ENCODE measurements at regions not wholly inside any gene's neighbourhood (a gene's known extent, or its start where the extent isn't known, plus 50 kb on each side); places are given as distances from the start of the nearest gene placed in this dataset.
A peak's percentile ranks its signal among the peaks of the same experiment; 100 is the strongest.

- DNase-seq (ENCODE audit: low spot score), result no peak
Measured at GRCh38 chr22:34055525-34056200, 135.4 kb upstream of the LARGE1 start.

- no peak for DNase-seq (ENCODE audit: low spot score)
Measured at GRCh38 chr22:34057726-34058125, 137.4 kb upstream of the LARGE1 start.

- no peak for DNase-seq (ENCODE audit: low spot score)
Measured at GRCh38 chr22:34064696-34065095, 144.4 kb upstream of the LARGE1 start.

GRCh38 chr22:34067031-34067430 is 146.8 kb upstream of the LARGE1 start:
- DNase-seq (ENCODE audit: low spot score), result no peak

DNA sequence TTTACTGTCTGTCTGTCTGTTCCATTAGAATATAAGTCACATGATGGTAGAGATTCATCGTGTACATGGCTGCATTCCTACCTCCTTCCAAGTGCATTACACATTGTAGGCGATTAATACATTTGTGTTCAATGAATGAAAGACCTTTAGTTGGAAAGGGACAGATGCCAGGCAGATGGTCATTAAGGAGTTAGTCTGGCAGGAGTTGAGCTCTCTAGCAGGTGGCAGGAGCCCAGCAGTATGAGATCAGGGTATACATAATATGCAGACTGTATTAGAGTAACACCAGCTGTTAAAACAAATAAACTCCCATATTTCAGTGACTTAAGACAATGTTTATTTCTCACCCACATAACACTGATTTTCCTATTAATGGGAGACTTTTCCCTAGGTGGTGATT is 147.7 kb upstream of the LARGE1 start:
- no peak for DNase-seq (ENCODE audit: low spot score)

DNA sequence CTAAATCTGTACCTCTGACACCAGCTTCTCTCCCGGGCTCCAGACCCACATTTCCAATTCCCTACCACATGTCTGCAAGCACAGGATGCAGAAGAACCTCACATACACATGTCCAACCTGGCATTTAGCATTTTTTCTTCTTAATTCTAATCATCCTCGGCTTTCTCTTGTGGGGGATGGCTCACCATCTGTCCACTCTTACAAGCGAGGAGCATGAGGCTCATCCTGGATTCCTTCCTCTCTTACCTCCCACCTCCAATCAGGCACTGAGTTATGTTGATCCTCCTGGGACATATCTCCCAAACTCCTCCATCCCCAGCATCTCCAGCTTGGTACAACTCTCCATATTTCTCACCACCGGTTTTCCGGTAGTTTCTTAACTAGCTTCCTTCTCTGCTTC is 149.8 kb upstream of the LARGE1 start:
- no peak for DNase-seq (ENCODE audit: low spot score)

DNA sequence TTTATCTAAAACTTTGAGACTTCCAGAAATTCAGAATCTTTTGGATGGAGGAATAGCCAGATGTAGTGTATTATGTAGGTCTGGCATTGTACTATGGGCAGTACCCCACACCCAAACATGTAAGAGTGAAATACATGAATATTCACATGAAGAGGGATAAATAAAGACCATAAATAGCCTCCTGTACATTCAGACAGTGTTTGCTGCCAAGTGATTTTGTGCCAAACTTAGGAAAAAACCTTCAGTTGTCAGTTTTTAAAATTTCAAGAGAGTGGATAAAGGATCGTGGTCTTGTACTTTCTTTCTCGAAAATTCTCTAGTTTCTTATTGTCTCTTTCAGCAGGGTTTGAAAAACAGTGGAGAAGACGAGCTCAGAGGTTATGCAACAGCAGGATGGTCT is 150.3 kb upstream of the LARGE1 start:
- DNase-seq (ENCODE audit: low spot score), result no peak

- no peak for DNase-seq (ENCODE audit: low spot score)
Measured at GRCh38 chr22:34072585-34072984, 152.3 kb upstream of the LARGE1 start.

- DNase-seq (ENCODE audit: low spot score), result no peak
Measured at GRCh38 chr22:34080433-34080832, 160.2 kb upstream of the LARGE1 start.

DNA sequence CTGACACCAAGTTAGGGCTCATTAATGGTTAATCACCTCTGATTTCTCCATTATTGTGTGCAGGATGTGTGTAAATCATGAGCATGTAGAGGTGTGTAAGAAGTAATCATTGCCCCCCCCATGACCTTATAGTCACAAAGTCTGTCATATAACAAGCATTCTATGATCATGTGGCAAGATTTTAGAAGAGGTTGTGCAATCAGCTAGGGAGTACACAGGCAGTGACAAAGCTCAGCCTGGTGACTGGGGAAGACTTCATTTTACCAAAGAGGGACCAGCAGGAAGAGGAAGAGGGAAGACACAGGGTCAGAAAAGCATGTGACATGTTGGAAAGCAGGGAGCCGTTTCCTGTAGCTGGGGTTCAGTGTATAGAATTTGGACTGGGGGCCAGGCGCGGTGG is 176.5 kb upstream of the LARGE1 start:
- DNase-seq (ENCODE audit: low spot score), result no peak

DNA sequence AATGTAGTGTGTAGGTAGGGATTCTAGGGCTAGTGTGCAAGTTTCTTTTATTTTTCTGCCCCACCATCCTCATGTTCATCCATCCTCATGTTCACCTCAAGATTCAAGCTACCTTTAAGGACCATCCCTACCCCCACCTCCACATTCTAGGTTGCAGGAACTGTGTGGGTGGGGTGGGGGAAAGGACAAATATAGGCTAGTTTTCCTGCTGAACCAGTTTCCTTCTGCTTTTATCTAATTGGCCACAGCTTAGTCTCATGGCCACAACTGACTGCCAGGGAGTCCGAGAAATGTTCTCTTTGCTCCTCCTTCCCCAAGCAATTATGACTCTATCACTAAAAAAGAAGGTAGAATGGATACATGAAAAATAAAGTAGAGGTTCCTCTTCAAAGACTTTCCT is 179.0 kb upstream of the LARGE1 start:
- DNase-seq (ENCODE audit: low spot score), result no peak

- no peak for DNase-seq (ENCODE audit: low spot score)
Measured at GRCh38 chr22:34102633-34103032, 182.4 kb upstream of the LARGE1 start.

GRCh38 chr22:34105461-34106062 is 185.3 kb upstream of the LARGE1 start:
- peak; percentile 13 for DNase-seq (ENCODE audit: low spot score)

DNA sequence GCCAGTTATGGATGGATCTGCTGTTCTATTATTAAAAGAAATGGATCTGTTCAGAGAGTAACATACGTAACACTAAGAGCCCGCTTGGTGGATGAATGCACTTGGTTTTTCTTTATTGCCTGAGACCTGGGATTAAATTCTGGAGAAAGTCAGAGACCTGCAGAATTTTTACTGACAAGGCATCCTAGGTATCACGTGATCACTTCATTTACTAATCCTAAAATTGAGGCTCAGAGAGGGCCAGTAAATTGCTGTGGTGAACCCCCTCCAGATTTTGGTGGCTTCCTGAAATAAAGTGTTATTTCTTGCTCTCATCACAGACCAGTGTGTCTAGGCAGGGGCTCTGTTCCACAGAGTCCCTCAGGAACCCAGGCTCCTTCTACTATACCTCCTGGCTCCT is 187.9 kb upstream of the LARGE1 start:
- no peak for DNase-seq (ENCODE audit: low spot score)

GRCh38 chr22:34111210-34111824 is 191.0 kb upstream of the LARGE1 start:
- peak; percentile 35 for DNase-seq (ENCODE audit: low spot score)

DNA sequence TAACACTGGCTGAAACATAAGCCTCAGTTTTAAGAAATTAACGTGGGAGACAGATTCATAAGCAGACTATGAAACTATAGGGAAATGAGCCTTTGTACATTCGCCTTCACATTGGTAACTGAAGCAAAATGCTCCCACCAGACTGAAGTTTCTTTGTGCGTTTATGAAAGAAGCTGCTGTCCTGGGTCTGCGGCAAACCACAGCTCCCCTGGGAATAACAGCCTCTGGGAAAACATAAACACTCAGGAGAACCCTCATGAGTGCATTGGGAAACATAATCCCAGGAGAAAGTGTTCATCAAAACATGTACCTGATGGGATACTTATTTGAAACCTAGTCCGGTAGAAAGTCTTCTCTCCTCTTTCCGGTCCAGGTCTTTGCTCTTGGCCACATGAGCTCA is 193.1 kb upstream of the LARGE1 start:
- no peak for DNase-seq (ENCODE audit: low spot score)

DNA sequence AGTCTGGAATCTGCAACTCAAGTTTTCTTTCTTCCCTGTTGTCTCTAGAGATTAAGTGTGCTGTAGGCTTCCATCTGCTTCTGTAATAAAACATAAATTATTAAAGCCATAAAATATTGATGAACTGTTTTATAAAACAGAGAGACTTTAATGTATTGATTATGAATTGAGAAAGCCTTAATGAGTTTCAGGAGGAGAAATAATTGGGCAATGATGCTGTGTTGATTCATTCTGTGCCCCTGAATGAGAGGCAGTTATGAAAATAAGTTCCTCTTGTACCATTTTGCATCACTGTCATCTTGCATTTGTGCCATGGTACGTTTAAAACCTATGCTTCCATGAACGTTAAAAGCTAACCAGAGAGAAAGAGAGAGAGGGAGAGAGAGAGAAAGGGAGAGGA is 194.1 kb upstream of the LARGE1 start:
- no peak for DNase-seq (ENCODE audit: low spot score)

DNA sequence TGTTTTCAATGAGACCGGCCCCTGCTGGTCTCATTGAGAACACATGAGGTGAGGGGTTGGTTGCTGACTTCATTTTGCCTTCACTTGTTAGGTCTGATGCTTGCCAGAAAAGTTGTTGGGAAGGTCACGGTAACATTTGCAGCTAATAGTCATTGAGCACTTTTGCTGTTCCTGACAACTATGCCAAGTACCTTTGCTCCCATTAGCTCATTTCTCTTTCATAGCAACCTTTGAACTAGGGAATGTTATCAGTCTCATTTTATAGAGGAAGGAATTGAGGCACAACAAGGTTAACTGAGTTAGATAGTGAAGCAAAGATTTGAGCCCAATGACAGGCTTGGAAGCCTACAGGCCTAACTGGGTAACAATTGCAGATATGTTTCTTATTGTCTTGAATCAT is 195.4 kb upstream of the LARGE1 start:
- no peak for DNase-seq (ENCODE audit: low spot score)

GRCh38 chr22:34116126-34116525 is 195.8 kb upstream of the LARGE1 start:
- no peak for DNase-seq (ENCODE audit: low spot score)

DNA sequence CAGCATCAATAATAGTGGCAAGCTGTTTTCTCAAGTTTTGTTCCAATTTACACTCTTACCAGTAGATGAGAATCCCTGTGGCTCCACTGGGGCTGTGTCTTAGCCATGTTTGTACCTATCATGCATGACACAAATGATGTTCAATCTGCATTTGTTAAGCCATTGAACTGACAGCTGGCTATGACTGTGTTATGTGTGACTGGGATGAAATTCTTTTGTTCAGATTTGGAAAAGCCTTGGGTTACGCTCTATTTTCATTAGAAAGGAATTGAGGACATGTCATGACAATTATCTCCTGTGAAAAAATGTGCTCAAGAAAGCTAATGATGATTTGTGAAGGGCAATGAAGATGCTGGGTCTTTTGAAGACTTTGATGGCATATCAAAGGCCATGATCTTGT is 201.8 kb upstream of the LARGE1 start:
- DNase-seq (ENCODE audit: low spot score), result no peak

DNA sequence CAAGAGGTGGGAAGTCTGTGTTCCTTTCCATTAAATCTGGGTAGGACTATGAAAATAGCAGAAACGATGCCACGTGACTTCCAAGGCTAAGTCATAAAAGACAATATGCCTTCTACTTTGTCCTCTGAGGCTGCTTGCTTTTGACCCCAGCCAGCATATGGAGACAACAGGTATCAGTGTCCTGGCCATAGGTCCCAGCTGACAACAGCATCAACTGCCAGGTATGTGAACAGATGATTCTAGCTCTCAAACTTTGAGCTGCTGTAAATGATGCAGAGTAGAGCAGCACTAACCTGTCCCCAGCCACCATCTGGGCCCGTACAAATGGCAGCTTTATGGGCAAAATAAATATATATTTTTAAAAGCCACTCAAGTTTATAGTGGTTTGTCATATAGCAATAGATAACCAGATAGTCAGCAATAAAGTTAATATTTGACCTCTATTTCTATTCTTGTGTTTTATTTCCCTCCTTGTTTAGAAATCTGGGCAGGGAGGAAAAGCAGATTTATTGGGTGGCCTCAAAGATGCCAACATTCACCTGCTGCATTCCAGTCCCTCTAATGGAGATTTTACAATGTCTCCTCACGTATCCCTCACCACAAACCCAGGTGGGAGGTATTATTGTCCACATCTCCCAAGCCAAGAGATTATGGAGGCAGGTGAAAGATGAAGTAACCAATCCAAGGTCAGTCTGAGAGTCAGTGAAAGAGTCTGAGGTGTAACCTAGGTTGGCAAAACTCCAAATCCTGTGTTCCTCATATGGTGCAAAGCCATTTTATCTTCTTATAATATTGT is 209.6 kb upstream of the LARGE1 start:
- DNase-seq (ENCODE audit: low spot score), result no peak

DNA sequence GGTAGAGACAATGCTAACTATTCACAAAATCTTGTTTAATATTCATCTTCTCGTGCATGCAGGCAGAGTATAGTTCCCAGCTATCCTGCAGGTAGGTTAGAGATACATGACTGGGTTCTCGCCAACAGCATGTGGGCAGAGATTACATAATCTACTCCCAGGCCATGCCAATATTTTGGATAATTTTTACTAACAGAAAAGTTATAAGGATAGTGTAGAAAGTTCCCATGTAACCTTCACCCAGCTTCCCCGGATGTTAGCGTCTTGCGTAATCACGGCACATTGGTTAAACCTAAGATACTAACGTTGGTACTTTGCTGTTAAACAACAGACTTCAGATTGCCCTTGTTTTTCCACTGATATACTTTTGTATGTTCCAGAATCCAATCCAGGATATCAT is 215.5 kb upstream of the LARGE1 start:
- no peak for DNase-seq (ENCODE audit: low spot score)

GRCh38 chr22:34150023-34150422 is 229.7 kb upstream of the LARGE1 start:
- no peak for DNase-seq (ENCODE audit: low spot score)
